ENCODE measurements at regions not wholly inside any gene's neighbourhood (a gene's known extent, or its start where the extent isn't known, plus 50 kb on each side); places are given as distances from the start of the nearest gene placed in this dataset.

DNA sequence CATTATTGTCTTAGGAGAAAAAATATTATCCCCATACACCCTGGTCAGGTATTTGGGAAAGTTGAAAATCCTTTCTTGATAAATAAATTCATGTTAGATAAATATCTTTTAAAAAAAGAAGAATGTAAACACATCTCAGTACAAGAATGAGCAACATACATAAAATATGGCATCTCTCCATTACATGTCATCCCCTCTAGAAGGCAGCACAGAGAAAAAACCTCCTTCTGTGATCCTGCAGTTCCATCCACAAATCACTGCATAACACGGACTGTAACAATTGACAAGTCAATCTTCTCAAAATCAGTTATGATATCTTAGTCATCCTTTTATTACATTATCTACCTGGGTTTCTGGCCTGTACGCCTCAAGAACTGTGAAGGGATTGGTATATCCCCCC, 683.9 kb upstream of the KLHL1 start:
- WGBS (ENCODE audit: missing lambda C conversion rate), result 17% methylated on average over 2 of the region's 2 CpGs
- no peaks in the 10 kb centered on the region for H3K9me3 ChIP-seq
- TF ChIP-seq EHF (CRISPR knock-in tag; IDR thresholded peaks at IDR 0.05) (no peak), POLR2A (IDR thresholded peaks at IDR 0.05; ENCODE audit: low read length) (no peak), FOSB (CRISPR knock-in tag; IDR thresholded peaks at IDR 0.05) (no peak), NR3C1 (IDR thresholded peaks at IDR 0.05) (no peak), HOXB5 (CRISPR knock-in tag; IDR thresholded peaks at IDR 0.05) (no peak), HDAC2 (IDR thresholded peaks at IDR 0.05) (no peak), CHD4 (IDR thresholded peaks at IDR 0.05; ENCODE audit: borderline replicate concordance) (no peak), CBX8 (IDR thresholded peaks at IDR 0.05) (no peak), CEBPB (IDR thresholded peaks at IDR 0.05) (no peak), MYC (IDR thresholded peaks at IDR 0.05; ENCODE audit: borderline replicate concordance, low read length) (no peak), BHLHE40 (IDR thresholded peaks at IDR 0.05; ENCODE audit: low read depth, low read length) (no peak)
- TF ChIP-seq, protein P1, sequence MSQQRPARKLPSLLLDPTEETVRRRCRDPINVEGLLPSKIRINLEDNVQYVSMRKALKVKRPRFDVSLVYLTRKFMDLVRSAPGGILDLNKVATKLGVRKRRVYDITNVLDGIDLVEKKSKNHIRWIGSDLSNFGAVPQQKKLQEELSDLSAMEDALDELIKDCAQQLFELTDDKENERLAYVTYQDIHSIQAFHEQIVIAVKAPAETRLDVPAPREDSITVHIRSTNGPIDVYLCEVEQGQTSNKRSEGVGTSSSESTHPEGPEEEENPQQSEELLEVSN (IDR thresholded peaks at IDR 0.05; ENCODE audit: borderline replicate concordance, low read depth), result no peak
- no peak for FAIRE-seq
- no peak overlapping the region for H3K4me3 ChIP-seq
- DNase-seq (ENCODE audit: low read depth in 1 of 2, low spot score in 1 of 2), result peak in 1 of 2 experiments; percentile 1
- no peak overlapping the region for H3K27ac ChIP-seq
- POLR2A ChIA-PET, result no interaction called here
- no peak for ATAC-seq
- CTCF ChIA-PET, result no interaction called here
- no peaks in the 10 kb centered on the region for H3K4me1 ChIP-seq
- no peak overlapping the region for H3K4me2 ChIP-seq

GRCh38 chr13:70789751-70790150, 681.5 kb upstream of the KLHL1 start:
- TF ChIP-seq HEYL (CRISPR knock-in tag; IDR thresholded peaks at IDR 0.05) (no peak), CHD4 (IDR thresholded peaks at IDR 0.05; ENCODE audit: borderline replicate concordance) (no peak), RAD21 (conservative IDR thresholded peaks at IDR 0.05 in 1 of 2, IDR thresholded peaks at IDR 0.05 in 1 of 2) (no peak), ZNF302 (CRISPR knock-in tag; IDR thresholded peaks at IDR 0.05) (no peak), CBX2 (IDR thresholded peaks at IDR 0.05; ENCODE audit: borderline replicate concordance, low read depth) (no peak), JUNB (IDR thresholded peaks at IDR 0.05) (no peak), RARB (CRISPR knock-in tag; IDR thresholded peaks at IDR 0.05) (no peak), MYC (IDR thresholded peaks at IDR 0.05; ENCODE audit: borderline replicate concordance, low read length) (no peak)
- TF ChIP-seq, protein P2, sequence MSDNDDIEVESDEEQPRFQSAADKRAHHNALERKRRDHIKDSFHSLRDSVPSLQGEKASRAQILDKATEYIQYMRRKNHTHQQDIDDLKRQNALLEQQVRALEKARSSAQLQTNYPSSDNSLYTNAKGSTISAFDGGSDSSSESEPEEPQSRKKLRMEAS (IDR thresholded peaks at IDR 0.05), result no peak
- ChIA-PET CTCF (no interaction called here), POLR2A (no interaction called here)
- no peak overlapping the region for H3K27ac ChIP-seq
- no peak overlapping the region for H3K4me2 ChIP-seq
- no peak for ATAC-seq
- H3K9me3 ChIP-seq, result no peaks in the 10 kb centered on the region
- H3K4me1 ChIP-seq, result no peaks in the 10 kb centered on the region
- no peak for FAIRE-seq
- DNase-seq (ENCODE audit: low read depth in 1 of 2, low spot score in 1 of 2), result no peak
- no peak overlapping the region for H3K4me3 ChIP-seq

GRCh38 chr13:70788074-70788473, 679.8 kb upstream of the KLHL1 start:
- FAIRE-seq (no peak), ATAC-seq (no peak), DNase-seq (ENCODE audit: low read depth in 1 of 2, low spot score in 1 of 2) (no peak)
- Histone ChIP-seq H3K4me2 (no peak overlapping the region), H3K4me1 (no peaks in the 10 kb centered on the region), H3K27ac (no peak overlapping the region), H3K9me3 (no peaks in the 10 kb centered on the region), H3K4me3 (no peak overlapping the region)
- WGBS (ENCODE audit: missing lambda C conversion rate), result 9% methylated on average over 3 of the region's 3 CpGs
- POLR2A ChIA-PET, result no interaction called here
- CTCF ChIA-PET, result no interaction called here
- TF ChIP-seq ZSCAN20 (CRISPR knock-in tag; IDR thresholded peaks at IDR 0.05) (no peak), BHLHE40 (IDR thresholded peaks at IDR 0.05; ENCODE audit: low read depth, low read length) (no peak), CHD4 (IDR thresholded peaks at IDR 0.05; ENCODE audit: borderline replicate concordance) (no peak), RFX5 (IDR thresholded peaks at IDR 0.05) (no peak), NR3C1 (IDR thresholded peaks at IDR 0.05) (no peak), NFE2L2 (conservative IDR thresholded peaks at IDR 0.05; ENCODE audit: low read length) (no peak), SREBF2 (IDR thresholded peaks at IDR 0.05) (no peak), JUN (IDR thresholded peaks at IDR 0.05) (no peak), CBX8 (IDR thresholded peaks at IDR 0.05) (no peak), ZC3H11A (IDR thresholded peaks at IDR 0.05) (no peak), ZFP36 (IDR thresholded peaks at IDR 0.05; ENCODE audit: borderline replicate concordance, partially characterized antibody) (no peak), SMC3 (IDR thresholded peaks at IDR 0.05) (no peak), RAD21 (conservative IDR thresholded peaks at IDR 0.05 in 1 of 2, IDR thresholded peaks at IDR 0.05 in 1 of 2) (no peak), MYC (IDR thresholded peaks at IDR 0.05; ENCODE audit: borderline replicate concordance, low read length) (no peak), HES2 (IDR thresholded peaks at IDR 0.05) (no peak)
